ENCODE measurements at regions not wholly inside any gene's neighbourhood (a gene's known extent, or its start where the extent isn't known, plus 50 kb on each side); places are given as distances from the start of the nearest gene placed in this dataset.

DNA sequence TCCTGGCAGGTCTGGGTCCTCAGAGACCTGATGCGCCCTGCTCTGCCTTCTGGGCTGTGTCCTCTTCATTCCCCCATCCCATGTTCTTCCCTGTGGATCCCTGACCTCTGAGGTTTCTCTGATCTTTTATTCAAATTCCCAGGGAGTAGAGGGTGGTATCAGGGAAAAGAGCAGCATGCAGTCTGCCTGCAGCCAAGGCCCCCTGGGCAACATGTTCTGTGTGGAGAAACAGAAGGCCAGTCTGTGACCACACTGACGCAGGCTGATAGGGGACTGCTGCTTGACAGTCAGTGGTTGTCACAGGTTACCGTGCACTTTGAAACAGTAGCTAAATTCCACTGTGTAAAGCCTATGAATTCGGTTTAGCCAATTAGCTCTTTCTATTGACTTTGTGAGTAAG lies 156.6 kb upstream of the IRX2 start (continued):
- TF ChIP-seq, protein P1, sequence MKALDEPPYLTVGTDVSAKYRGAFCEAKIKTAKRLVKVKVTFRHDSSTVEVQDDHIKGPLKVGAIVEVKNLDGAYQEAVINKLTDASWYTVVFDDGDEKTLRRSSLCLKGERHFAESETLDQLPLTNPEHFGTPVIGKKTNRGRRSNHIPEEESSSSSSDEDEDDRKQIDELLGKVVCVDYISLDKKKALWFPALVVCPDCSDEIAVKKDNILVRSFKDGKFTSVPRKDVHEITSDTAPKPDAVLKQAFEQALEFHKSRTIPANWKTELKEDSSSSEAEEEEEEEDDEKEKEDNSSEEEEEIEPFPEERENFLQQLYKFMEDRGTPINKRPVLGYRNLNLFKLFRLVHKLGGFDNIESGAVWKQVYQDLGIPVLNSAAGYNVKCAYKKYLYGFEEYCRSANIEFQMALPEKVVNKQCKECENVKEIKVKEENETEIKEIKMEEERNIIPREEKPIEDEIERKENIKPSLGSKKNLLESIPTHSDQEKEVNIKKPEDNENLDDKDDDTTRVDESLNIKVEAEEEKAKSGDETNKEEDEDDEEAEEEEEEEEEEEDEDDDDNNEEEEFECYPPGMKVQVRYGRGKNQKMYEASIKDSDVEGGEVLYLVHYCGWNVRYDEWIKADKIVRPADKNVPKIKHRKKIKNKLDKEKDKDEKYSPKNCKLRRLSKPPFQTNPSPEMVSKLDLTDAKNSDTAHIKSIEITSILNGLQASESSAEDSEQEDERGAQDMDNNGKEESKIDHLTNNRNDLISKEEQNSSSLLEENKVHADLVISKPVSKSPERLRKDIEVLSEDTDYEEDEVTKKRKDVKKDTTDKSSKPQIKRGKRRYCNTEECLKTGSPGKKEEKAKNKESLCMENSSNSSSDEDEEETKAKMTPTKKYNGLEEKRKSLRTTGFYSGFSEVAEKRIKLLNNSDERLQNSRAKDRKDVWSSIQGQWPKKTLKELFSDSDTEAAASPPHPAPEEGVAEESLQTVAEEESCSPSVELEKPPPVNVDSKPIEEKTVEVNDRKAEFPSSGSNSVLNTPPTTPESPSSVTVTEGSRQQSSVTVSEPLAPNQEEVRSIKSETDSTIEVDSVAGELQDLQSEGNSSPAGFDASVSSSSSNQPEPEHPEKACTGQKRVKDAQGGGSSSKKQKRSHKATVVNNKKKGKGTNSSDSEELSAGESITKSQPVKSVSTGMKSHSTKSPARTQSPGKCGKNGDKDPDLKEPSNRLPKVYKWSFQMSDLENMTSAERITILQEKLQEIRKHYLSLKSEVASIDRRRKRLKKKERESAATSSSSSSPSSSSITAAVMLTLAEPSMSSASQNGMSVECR (CRISPR knock-in tag; IDR thresholded peaks at IDR 0.05; ENCODE audit: borderline replicate concordance), result no peak
- TF ChIP-seq SMAD3 (CRISPR knock-in tag; IDR thresholded peaks at IDR 0.05; ENCODE audit: borderline replicate concordance), result no peak
- TF ChIP-seq MXD4 (CRISPR knock-in tag; IDR thresholded peaks at IDR 0.05; ENCODE audit: borderline replicate concordance), result no peak

DNA sequence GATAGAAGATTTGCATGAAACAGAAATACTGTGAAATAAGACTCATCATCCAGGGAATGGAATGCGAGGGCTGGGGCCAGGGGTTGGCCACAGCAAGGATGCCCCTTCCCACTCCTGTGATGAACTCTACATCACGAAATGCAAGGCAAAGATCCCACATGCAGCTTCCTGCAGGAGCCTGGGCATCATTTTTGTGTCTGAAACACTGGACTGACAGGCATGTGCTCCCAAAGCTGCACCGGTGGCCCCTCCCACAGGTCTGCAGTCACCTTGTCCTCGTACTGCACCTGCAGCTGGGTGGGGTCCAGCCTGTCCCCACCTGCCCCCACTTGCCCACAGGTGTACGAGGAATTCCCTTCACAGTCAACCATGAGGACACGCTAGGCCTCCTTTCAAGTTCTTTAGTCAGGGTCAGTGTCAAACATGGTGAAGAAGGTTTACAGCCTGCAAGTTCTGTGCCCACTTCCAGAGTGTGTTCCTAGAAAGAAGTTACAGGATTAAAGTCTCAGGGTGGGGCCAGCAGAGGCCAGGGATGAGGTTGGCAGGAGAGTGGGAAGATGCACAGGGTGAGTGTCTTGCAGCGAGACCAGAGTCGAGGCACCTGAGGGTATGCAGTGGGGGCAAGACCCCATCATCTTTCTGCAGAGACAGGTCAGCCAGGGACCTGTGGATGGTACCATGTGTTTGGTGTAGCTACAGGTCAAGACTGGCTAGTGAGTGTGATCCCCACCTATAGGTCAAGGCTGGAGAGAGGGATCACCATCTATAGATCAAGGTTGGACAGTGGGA lies 155.0 kb upstream of the IRX2 start:
- no peak for TF ChIP-seq TCF7 (CRISPR knock-in tag; IDR thresholded peaks at IDR 0.05; ENCODE audit: low read depth)
- TF ChIP-seq, protein P2, sequence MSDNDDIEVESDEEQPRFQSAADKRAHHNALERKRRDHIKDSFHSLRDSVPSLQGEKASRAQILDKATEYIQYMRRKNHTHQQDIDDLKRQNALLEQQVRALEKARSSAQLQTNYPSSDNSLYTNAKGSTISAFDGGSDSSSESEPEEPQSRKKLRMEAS (CRISPR knock-in tag; IDR thresholded peaks at IDR 0.05), result no peak
- ChIA-PET POLR2A (no interaction called here), CTCF (interaction anchor here (0.6 kb wide), 1 partner anchor 1237 kb away, joined by 3 read pairs; no protein-coding TSS in a partner anchor)
- H3K4me3 Mint-ChIP-seq, result no peak overlapping the region
- no peak for ATAC-seq
- no peak overlapping the region for H3K27ac Mint-ChIP-seq
- H3K36me3 Mint-ChIP-seq, result no peaks in the 10 kb centered on the region
- no peak for DNase-seq (ENCODE audit: low spot score)
- H3K9me3 Mint-ChIP-seq, result no peaks in the 10 kb centered on the region
- peaks cover 3% of the 10 kb centered on the region; the same call in 1 of the 2 replicates for H3K4me1 Mint-ChIP-seq
- peaks cover 8% of the 10 kb centered on the region for H3K27me3 Mint-ChIP-seq (ENCODE audit: low read depth)

DNA sequence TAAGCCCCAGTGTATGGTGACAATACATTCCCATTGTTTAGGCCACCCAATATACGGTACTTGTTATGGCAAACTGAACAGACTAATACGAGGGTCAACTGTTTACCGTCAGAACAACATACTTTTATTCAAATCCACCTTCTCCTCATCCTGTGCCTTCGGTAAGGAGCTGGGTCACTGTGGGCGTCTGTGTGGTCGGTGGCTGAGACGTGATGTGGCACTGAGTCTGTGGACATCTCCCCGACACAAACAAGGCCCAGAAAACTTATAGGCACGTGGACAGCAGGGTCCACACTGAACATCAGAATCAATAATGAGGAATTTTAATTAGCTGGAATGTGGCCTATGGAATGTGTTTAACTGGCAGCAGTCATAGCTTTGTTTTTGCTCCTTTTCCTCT lies 154.3 kb upstream of the IRX2 start:
- Mint-ChIP-seq H3K36me3 (no peaks in the 10 kb centered on the region), H3K4me1 (peaks cover 4% of the 10 kb centered on the region; the same call in 1 of the 2 replicates), H3K27me3 (ENCODE audit: low read depth) (peaks cover under 1% of the 10 kb centered on the region), H3K27ac (no peak overlapping the region), H3K4me3 (no peak overlapping the region), H3K9me3 (no peaks in the 10 kb centered on the region)
- CTCF ChIA-PET, result interaction anchor here (0.6 kb wide), 1 partner anchor 1238 kb away, joined by 3 read pairs; no protein-coding TSS in a partner anchor
- ATAC-seq (no peak), DNase-seq (ENCODE audit: low spot score) (no peak)
- POLR2A ChIA-PET, result no interaction called here
- no peak for TF ChIP-seq NFYB (CRISPR knock-in tag; conservative IDR thresholded peaks at IDR 0.05; ENCODE audit: low read depth)
- no peak for TF ChIP-seq JAZF1 (CRISPR knock-in tag; IDR thresholded peaks at IDR 0.05)
- TF ChIP-seq, protein P3, sequence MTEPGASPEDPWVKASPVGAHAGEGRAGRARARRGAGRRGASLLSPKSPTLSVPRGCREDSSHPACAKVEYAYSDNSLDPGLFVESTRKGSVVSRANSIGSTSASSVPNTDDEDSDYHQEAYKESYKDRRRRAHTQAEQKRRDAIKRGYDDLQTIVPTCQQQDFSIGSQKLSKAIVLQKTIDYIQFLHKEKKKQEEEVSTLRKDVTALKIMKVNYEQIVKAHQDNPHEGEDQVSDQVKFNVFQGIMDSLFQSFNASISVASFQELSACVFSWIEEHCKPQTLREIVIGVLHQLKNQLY (CRISPR knock-in tag; IDR thresholded peaks at IDR 0.05), result no peak
- TF ChIP-seq, protein P4, sequence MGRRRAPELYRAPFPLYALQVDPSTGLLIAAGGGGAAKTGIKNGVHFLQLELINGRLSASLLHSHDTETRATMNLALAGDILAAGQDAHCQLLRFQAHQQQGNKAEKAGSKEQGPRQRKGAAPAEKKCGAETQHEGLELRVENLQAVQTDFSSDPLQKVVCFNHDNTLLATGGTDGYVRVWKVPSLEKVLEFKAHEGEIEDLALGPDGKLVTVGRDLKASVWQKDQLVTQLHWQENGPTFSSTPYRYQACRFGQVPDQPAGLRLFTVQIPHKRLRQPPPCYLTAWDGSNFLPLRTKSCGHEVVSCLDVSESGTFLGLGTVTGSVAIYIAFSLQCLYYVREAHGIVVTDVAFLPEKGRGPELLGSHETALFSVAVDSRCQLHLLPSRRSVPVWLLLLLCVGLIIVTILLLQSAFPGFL (CRISPR knock-in tag; IDR thresholded peaks at IDR 0.05; ENCODE audit: borderline replicate concordance), result no peak
- TF ChIP-seq, protein P5, sequence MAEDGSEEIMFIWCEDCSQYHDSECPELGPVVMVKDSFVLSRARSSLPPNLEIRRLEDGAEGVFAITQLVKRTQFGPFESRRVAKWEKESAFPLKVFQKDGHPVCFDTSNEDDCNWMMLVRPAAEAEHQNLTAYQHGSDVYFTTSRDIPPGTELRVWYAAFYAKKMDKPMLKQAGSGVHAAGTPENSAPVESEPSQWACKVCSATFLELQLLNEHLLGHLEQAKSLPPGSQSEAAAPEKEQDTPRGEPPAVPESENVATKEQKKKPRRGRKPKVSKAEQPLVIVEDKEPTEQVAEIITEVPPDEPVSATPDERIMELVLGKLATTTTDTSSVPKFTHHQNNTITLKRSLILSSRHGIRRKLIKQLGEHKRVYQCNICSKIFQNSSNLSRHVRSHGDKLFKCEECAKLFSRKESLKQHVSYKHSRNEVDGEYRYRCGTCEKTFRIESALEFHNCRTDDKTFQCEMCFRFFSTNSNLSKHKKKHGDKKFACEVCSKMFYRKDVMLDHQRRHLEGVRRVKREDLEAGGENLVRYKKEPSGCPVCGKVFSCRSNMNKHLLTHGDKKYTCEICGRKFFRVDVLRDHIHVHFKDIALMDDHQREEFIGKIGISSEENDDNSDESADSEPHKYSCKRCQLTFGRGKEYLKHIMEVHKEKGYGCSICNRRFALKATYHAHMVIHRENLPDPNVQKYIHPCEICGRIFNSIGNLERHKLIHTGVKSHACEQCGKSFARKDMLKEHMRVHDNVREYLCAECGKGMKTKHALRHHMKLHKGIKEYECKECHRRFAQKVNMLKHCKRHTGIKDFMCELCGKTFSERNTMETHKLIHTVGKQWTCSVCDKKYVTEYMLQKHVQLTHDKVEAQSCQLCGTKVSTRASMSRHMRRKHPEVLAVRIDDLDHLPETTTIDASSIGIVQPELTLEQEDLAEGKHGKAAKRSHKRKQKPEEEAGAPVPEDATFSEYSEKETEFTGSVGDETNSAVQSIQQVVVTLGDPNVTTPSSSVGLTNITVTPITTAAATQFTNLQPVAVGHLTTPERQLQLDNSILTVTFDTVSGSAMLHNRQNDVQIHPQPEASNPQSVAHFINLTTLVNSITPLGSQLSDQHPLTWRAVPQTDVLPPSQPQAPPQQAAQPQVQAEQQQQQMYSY (CRISPR knock-in tag; IDR thresholded peaks at IDR 0.05), result no peak
- no peak for TF ChIP-seq MXD4 (CRISPR knock-in tag; IDR thresholded peaks at IDR 0.05; ENCODE audit: borderline replicate concordance)
- no peak for TF ChIP-seq RELA (CRISPR knock-in tag; IDR thresholded peaks at IDR 0.05; ENCODE audit: borderline replicate concordance)
- TF ChIP-seq RORB (CRISPR knock-in tag; IDR thresholded peaks at IDR 0.05), result no peak
- TF ChIP-seq, protein P6, sequence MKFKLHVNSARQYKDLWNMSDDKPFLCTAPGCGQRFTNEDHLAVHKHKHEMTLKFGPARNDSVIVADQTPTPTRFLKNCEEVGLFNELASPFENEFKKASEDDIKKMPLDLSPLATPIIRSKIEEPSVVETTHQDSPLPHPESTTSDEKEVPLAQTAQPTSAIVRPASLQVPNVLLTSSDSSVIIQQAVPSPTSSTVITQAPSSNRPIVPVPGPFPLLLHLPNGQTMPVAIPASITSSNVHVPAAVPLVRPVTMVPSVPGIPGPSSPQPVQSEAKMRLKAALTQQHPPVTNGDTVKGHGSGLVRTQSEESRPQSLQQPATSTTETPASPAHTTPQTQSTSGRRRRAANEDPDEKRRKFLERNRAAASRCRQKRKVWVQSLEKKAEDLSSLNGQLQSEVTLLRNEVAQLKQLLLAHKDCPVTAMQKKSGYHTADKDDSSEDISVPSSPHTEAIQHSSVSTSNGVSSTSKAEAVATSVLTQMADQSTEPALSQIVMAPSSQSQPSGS (CRISPR knock-in tag; IDR thresholded peaks at IDR 0.05; ENCODE audit: borderline replicate concordance, low read depth), result no peak
- no peak for TF ChIP-seq TCF7 (CRISPR knock-in tag; IDR thresholded peaks at IDR 0.05; ENCODE audit: low read depth)
- TF ChIP-seq ZNF219 (CRISPR knock-in tag; IDR thresholded peaks at IDR 0.05; ENCODE audit: borderline replicate concordance), result no peak

Data from WTC11 (cell line).